ENCODE measurements at regions not wholly inside any gene's neighbourhood (a gene's known extent, or its start where the extent isn't known, plus 50 kb on each side); places are given as distances from the start of the nearest gene placed in this dataset.
A peak's percentile ranks its signal among the peaks of the same experiment; 100 is the strongest.

GRCh38 chr10:6669269-6669859 is 89.3 kb upstream of the PRKCQ start:
- DNase-seq, result no peak

DNA sequence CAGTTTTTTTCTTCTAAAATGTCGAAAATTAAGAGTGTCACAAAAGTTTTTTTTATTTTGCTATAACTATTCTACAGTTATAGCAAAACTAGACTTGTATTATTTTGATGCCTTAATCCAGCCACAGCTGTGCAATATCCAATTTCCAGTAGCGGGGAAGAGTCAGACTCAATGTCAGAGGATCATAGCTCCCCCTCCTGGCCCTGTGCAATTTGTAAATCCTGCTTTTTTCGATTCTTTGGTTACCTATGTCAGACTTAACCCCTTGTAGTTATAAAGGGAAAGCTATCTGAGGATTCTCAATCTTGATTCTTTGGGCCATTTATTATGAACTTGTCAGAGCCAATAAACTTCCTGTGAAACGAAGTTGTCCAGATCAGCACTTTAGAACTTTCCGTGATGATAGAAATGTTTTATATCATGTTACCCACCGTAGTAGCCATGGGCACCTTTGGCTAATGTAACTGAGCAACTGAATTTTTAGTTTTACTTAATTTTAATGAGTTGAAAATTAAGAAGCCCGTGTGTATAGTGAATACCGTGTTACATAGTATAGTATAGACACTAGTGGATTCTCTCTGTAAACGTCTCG is 87.7 kb upstream of the PRKCQ start:
- no peak for DNase-seq

- no peak for DNase-seq
These were observed 87.1 kb upstream of the PRKCQ start for GRCh38 chr10:6667150-6667549.

- DNase-seq, result peak; percentile 6
These were observed 85.8 kb upstream of the PRKCQ start for GRCh38 chr10:6665847-6666246.

DNA sequence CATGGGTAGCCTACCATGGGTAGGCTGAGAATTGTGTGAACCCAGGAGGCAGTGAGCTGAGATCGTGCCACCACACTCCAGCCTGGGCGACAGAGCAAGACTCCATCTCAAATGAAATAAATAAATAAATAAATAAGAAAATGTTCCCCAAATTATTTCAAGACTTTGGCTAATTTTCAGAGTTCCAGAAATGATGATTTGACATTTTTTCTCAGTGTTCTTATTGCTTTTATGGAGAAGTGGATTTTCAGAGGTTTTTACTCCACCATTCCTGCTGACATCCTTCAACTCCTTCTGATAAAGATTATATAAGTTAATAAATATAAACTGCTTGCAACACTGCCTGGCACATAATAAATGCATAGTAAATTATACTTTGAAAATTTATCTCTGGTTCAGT is 80.4 kb upstream of the PRKCQ start:
- no peak for DNase-seq

- no peak for DNase-seq
These were observed 79.4 kb upstream of the PRKCQ start for GRCh38 chr10:6659451-6659850.

DNA sequence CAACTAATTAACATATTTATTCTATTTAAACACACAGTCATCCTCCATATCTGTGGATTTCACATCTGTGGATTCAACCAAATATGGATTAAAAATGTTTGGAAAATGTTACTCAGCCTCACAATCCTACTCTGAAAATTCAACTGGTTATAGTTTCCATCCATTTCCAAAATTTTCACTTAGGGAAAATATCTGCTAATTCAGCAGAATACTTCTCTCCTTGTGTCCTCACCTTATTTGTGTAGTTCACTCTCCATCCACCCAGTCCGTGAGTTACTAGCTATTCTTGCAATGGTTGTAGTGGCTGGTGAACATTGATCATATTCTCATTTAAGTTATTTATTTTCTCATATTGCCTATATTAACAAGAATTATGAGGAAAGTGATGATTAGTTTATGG is 77.6 kb upstream of the PRKCQ start:
- no peak for DNase-seq

DNA sequence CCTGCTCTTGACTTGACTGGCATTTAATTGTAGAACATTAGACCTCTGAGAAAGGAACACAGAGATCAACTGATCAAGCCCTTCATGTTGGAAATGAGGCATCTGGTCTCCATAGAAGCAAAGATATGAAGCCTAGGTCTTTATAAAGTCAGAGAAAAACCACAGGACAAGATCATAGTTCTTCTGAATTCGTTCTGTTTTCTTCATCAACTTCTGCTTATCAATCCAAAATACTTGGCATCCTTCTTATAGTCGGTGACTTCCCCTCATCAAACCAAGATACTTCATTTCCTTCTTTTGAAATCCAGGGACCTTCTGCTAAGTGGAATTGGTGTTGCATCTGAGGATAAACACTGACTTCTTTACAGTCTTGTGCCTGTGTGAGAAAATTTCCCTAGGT is 77.1 kb upstream of the PRKCQ start:
- DNase-seq, result no peak

GRCh38 chr10:6654571-6654970 is 74.5 kb upstream of the PRKCQ start:
- no peak for DNase-seq

DNA sequence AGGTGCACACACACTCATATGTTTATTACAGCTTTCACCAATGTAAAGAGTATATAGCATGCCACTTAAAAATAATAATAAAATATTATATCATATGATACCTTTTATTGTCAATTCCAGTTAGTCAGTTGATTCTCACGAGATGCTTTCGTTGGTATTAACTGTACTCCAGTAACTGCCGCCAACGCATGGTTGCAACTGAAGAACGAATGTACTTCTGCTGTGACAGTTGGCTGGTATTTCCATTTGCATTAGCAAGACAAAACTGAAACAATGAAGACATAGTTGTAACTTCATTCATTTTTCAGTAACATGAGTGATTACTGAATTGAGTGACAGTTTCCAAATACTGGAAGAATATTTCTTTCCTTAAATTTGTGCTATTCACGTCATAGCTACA is 70.5 kb upstream of the PRKCQ start:
- DNase-seq, result no peak

- DNase-seq, result no peak
These were observed 69.8 kb upstream of the PRKCQ start for GRCh38 chr10:6649903-6650302.

DNA sequence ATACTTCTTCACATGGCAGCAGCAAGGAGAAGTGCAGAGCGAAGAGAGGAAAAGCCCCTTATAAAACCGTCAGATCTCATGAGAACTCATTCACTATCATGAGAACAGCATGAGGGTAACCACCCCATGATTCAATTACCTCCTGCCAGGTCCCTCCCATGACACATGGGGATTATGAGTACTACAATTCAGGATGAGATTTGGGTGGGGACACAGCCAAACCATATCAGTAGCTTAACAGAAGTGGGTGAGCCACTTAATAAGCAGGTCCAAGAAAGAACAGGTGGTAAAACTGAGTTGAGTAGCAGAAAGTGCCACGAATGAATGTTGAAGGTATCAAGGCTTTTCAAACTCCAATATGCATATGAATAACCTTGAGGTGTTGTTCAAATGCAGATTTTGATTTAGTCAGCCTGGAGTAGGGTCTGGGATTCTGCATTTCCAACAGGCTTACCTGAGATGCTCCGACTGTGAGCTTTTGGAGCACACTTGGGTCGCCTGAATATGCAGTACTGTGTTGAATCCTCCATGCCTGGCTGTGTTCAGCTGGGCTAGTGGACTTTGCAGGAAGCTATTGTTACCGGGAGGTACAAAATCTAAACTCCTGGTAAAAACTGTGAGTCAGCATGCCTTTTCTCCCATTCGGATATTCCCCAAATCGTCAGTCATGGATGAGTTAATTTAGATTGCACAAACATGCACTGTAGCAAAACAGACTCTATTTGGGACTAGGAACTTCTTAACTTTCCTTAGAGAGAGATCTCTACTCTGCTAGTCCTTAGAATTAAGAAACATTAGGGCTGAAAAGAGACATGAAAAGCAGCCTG is 69.0 kb upstream of the PRKCQ start:
- DNase-seq, result no peak

DNA sequence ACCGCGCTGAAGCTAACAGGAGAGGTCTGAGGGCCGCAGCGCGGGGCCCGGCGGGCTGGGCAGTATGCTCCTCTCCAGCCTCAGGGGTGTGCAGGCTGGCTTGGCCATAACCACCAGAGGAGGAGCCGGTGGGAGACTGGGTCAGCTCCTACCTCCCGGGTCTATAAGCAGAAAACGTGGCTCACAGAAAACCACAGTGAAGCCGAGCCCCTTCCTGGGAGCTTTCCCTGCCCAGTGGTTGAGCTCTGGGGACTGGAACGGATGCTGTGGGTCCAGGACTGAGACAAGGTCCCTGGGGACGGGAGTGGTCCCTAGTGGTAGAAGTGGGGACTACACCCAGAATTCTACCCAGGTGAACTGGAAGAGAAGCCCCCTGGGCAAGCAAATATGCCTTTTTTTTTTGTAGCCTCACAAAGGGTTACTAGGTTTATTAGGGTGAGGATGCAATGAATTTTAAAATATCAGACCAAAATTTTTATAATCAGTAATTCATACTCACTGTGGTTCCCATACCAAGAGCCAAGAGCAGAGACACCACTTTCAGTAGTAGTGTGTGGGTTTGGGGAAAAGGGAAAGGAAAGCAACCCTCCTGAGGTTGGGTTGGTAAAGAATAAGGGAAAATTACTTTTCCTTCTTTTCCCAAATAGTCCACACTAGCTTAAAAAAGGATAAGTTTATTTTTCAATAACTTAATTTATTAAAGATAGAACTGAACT is 67.9 kb upstream of the PRKCQ start:
- peak; percentile 42 for DNase-seq

DNA sequence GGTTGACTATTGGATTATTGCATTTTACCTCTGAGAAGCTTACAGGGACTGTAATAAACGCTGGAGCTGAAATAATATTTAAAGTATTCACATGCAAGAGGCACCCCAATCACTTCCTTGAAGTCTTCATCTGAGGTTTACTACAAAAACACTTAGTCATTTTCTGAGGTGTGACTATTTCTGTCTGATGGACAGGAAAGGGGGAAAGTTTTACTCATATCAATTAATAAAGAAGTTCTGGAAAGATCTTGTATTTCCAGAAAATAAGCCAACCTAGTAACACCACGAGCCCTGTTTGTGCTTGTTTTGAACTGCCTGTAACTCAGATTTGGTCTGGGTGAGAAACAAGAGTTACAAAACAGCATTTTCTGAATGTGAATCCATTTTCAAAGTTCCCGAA is 63.9 kb upstream of the PRKCQ start:
- DNase-seq, result no peak

- no peak for DNase-seq
These were observed 62.8 kb upstream of the PRKCQ start for GRCh38 chr10:6642876-6643275.

GRCh38 chr10:6640433-6641040 is 60.5 kb upstream of the PRKCQ start:
- no peak for DNase-seq

- no peak for DNase-seq
These were observed 57.0 kb upstream of the PRKCQ start for GRCh38 chr10:6637053-6637452.

DNA sequence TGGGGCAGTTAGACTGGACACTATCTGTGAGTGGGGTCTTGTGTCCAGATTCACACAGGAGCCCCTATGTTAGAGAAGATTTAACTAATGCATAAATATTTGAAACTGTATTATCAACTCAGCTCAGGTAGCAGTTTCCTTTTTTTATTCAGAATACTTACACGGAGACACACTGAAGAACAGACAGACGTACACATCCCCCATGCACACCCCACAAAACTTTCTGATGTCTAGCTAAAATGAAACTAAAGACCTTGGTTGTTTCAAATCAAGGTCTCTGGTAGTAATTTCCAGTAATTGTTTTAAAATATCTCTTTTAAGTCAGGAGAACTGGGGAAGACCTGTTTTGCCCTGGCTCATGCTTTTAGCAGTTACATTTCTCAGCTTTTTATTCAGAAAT is 55.7 kb upstream of the PRKCQ start:
- no peak for DNase-seq
